ENCODE measurements at regions not wholly inside any gene's neighbourhood (a gene's known extent, or its start where the extent isn't known, plus 50 kb on each side); places are given as distances from the start of the nearest gene placed in this dataset.

- POLR2A ChIA-PET = interaction anchor here (0.7 kb wide), 1 partner anchor 433 kb away, joined by 3 read pairs; no protein-coding TSS in a partner anchor
Observed at GRCh38 chr22:44588348-44588747, 90.3 kb upstream of the RTL6 start.

GRCh38 chr22:44587737-44588310 is 89.8 kb upstream of the RTL6 start:
- FAIRE-seq (no peak), DNase-seq (ENCODE audit: low read depth in 1 of 2, low spot score in 1 of 2) (no peak), ATAC-seq (no peak)
- H3K4me3 ChIP-seq = no peak overlapping the region
- WGBS (ENCODE audit: missing lambda C conversion rate) = 64% methylated on average over 3 of the region's 3 CpGs
- POLR2A ChIA-PET = interaction anchor here (0.7 kb wide), 1 partner anchor 432 kb away, joined by 3 read pairs; no protein-coding TSS in a partner anchor
- TF ChIP-seq RFX5 (IDR thresholded peaks at IDR 0.05) (no peak), NFE2L2 (conservative IDR thresholded peaks at IDR 0.05; ENCODE audit: low read length) (peak; percentile 86), MAFK (IDR thresholded peaks at IDR 0.05; ENCODE audit: partially characterized antibody) (peak; percentile 47)
- no peaks in the 10 kb centered on the region; the same call in 2 of the 3 replicates for H3K9me3 ChIP-seq
- CTCF ChIA-PET = no interaction called here
- H3K4me2 ChIP-seq = no peak overlapping the region
- no peaks in the 10 kb centered on the region for H3K4me1 ChIP-seq
- H3K27ac ChIP-seq = no peak overlapping the region

More at GRCh38 chr22:44588348-44588747, 90.3 kb upstream of the RTL6 start:
- FAIRE-seq (no peak), ATAC-seq (no peak), DNase-seq (ENCODE audit: low read depth in 1 of 2, low spot score in 1 of 2) (no peak)
- 91% methylated on average over 14 of the region's 14 CpGs for WGBS (ENCODE audit: missing lambda C conversion rate)
- CTCF ChIA-PET = no interaction called here
- no peak overlapping the region for H3K4me3 ChIP-seq
- TF ChIP-seq HDAC2 (IDR thresholded peaks at IDR 0.05) = no peak
- TF ChIP-seq FOSL2 (IDR thresholded peaks at IDR 0.05) = no peak
- TF ChIP-seq FOSL2 (CRISPR knock-in tag; IDR thresholded peaks at IDR 0.05) = no peak
- TF ChIP-seq NR3C1 (IDR thresholded peaks at IDR 0.05) = no peak
- TF ChIP-seq USF2 (IDR thresholded peaks at IDR 0.05) = no peak
- no peak for TF ChIP-seq ZNF302 (CRISPR knock-in tag; IDR thresholded peaks at IDR 0.05)
- no peak for TF ChIP-seq POLR2A (IDR thresholded peaks at IDR 0.05; ENCODE audit: low read length)
- no peak for TF ChIP-seq MAZ (IDR thresholded peaks at IDR 0.05; ENCODE audit: borderline replicate concordance, low read depth, low read length)
- TF ChIP-seq CBX2 (IDR thresholded peaks at IDR 0.05; ENCODE audit: borderline replicate concordance, low read depth) = no peak
- no peak for TF ChIP-seq RCOR1 (IDR thresholded peaks at IDR 0.05; ENCODE audit: low read depth, low read length)
- TF ChIP-seq ELK1 (IDR thresholded peaks at IDR 0.05; ENCODE audit: low read depth, low read length) = no peak
- no peak for TF ChIP-seq FOSB (CRISPR knock-in tag; IDR thresholded peaks at IDR 0.05)
- TF ChIP-seq KDM5A (IDR thresholded peaks at IDR 0.05) = no peak
- TF ChIP-seq HMGXB4 (CRISPR knock-in tag; IDR thresholded peaks at IDR 0.05; ENCODE audit: borderline replicate concordance) = no peak
- H3K27ac ChIP-seq = no peak overlapping the region
- no peak overlapping the region for H3K4me2 ChIP-seq
- H3K9me3 ChIP-seq = no peaks in the 10 kb centered on the region; the same call in 2 of the 3 replicates
- no peaks in the 10 kb centered on the region for H3K4me1 ChIP-seq

GRCh38 chr22:44586999-44587736 is 89.1 kb upstream of the RTL6 start:
- Histone ChIP-seq H3K27ac (no peak overlapping the region), H3K4me1 (no peaks in the 10 kb centered on the region), H3K9me3 (no peaks in the 10 kb centered on the region; the same call in 2 of the 3 replicates), H3K4me2 (no peak overlapping the region; the same call in 2 of the 3 replicates), H3K4me3 (no peak overlapping the region)
- FAIRE-seq = no peak
- DNase-seq (ENCODE audit: low read depth in 1 of 2, low spot score in 1 of 2) = peak in 1 of 2 experiments; percentile 11
- ChIA-PET POLR2A (no interaction called here), CTCF (interaction anchor here (1.0 kb wide), 1 partner anchor 39 kb away, joined by 3 read pairs; no protein-coding TSS in a partner anchor)
- WGBS (ENCODE audit: missing lambda C conversion rate) = 57% methylated on average over 24 of the region's 24 CpGs
- peak in 1 of 2 experiments; percentile 58; a peak in 1 of 6 replicates for ATAC-seq
- TF ChIP-seq TFCP2L1 (CRISPR knock-in tag; IDR thresholded peaks at IDR 0.05) (no peak), MYC (IDR thresholded peaks at IDR 0.05; ENCODE audit: borderline replicate concordance, low read length) (no peak), SREBF2 (IDR thresholded peaks at IDR 0.05) (no peak), CEBPB (IDR thresholded peaks at IDR 0.05) (no peak), CBX8 (IDR thresholded peaks at IDR 0.05) (no peak), HOXA7 (CRISPR knock-in tag; IDR thresholded peaks at IDR 0.05) (no peak), JUNB (IDR thresholded peaks at IDR 0.05) (no peak), PBX3 (IDR thresholded peaks at IDR 0.05) (no peak), ZSCAN20 (CRISPR knock-in tag; IDR thresholded peaks at IDR 0.05) (no peak), RCOR1 (IDR thresholded peaks at IDR 0.05; ENCODE audit: low read depth, low read length) (no peak), NPAS2 (CRISPR knock-in tag; IDR thresholded peaks at IDR 0.05; ENCODE audit: borderline replicate concordance) (no peak), GATA3 (IDR thresholded peaks at IDR 0.05; ENCODE audit: borderline replicate concordance) (no peak), ATOH8 (CRISPR knock-in tag; IDR thresholded peaks at IDR 0.05; ENCODE audit: low read depth) (no peak), SMC3 (IDR thresholded peaks at IDR 0.05) (no peak)
